OCI-LY1 (cell line): ENCODE measurements at regions not wholly inside any gene's neighbourhood (a gene's known extent, or its start where the extent isn't known, plus 50 kb on each side); places are given as distances from the start of the nearest gene placed in this dataset.

ENCODE experiments used
- CTCF ChIP-seq: fragments of 200-600 bp; sonication (generic), shearing (Covaris generic); IDR thresholded peaks from 2 replicates; pipeline ENCODE4 v1.5.1; 2017; ENCODE audit warnings: mild to moderate bottlenecking, antibody characterized with exemption, low read length, moderate library complexity, mixed read lengths
- EZH2 ChIP-seq: fragments of 200-600 bp; sonication (generic), shearing (Covaris generic); IDR thresholded peaks from 2 replicates; pipeline ENCODE4 v1.8.0; 2017; ENCODE audit warnings: borderline replicate concordance, mixed run types, mild to moderate bottlenecking, antibody characterized with exemption, low read length, moderate library complexity, mixed read lengths

GRCh38 chr21:27043377-27043776 is 76.5 kb upstream of the ADAMTS5 start:
- TF ChIP-seq EZH2 (no peak), CTCF (no peak)
